Sigmoid colon (tissue), 6 donors: ENCODE measurements at regions not wholly inside any gene's neighbourhood (a gene's known extent, or its start where the extent isn't known, plus 50 kb on each side); places are given as distances from the start of the nearest gene placed in this dataset.

Experiments used
- DNase-seq: peaks from one replicate; pipeline ENCODE4 v3.0.0-alpha.2; 2019
- H3K27ac ChIP-seq, 4 donors: fragments of 200-600 bp; sonication (generic); one replicate each; pipeline ENCODE4 v1.5.1; 2016 to 2019; ENCODE audit warnings: mild to moderate bottlenecking in 1 of 4
- H3K27me3 ChIP-seq, 3 donors: fragments of 200-600 bp; sonication (generic); one replicate each; pipeline ENCODE4 v1.5.1; 2019; ENCODE audit warnings: mild to moderate bottlenecking in 1 of 3
- H3K36me3 ChIP-seq, 4 donors: fragments of 200-600 bp; sonication (generic); one replicate each; pipeline ENCODE4 v1.5.1; 2016 to 2019
- H3K4me1 ChIP-seq, 4 donors: fragments of 200-600 bp; sonication (generic); one replicate each; pipeline ENCODE4 v1.5.1; 2017 to 2019
- H3K4me3 ChIP-seq, 4 donors: fragments of 200-600 bp; sonication (generic); one replicate each; pipeline ENCODE4 v1.5.1; 2017 to 2019; ENCODE audit warnings: mild to moderate bottlenecking in 2 of 4, moderate library complexity in 1 of 4
- H3K9me3 ChIP-seq, 4 donors: fragments of 200-600 bp in 3 of 4; sonication (generic) in 3 of 4; one replicate each; pipeline versions ENCODE4 v1.5.1 to v1.6.1; 2013 to 2019
- EP300 ChIP-seq, 4 donors: sonication (generic); formaldehyde crosslinking; IDR thresholded peaks; one replicate each; pipeline ENCODE4 v1.6.1; 2017; ENCODE audit warnings: antibody characterized with exemption in 4 of 4
- POLR2A ChIP-seq, 2 donors: fragments of 450-650 bp; IDR thresholded peaks; one replicate each; pipeline ENCODE4 v1.6.1; 2016; ENCODE audit warnings: antibody characterized with exemption in 2 of 2, mild to moderate bottlenecking in 2 of 2, moderate library complexity in 2 of 2
- POLR2AphosphoS5 ChIP-seq, 4 donors: sonication (generic); formaldehyde crosslinking; IDR thresholded peaks; one replicate each; pipeline ENCODE4 v1.6.1; 2017; ENCODE audit warnings: antibody characterized with exemption in 4 of 4
- WGBS, 2 donors: extraction: QIAGEN DNeasy Blood & Tissue Kit; methylation state at CpG; one replicate each; pipeline ENCODE4 v1.1.7; 2013; 5-methylcytosine and 5-hydroxymethylcytosine counted together
- intact Hi-C: fragments of 100-400 bp; cut with DNase I; formaldehyde crosslinking; loops from one replicate; pipeline ENCODE4 v1.15.1; 2023
- TF ChIP-seq, protein P1 (sequence below), 4 experiments: fragments of 450-650 bp in 3 of 4; fragments of 200-600 bp in 1 of 4; IDR thresholded peaks; one replicate each; pipeline ENCODE4 v1.5.1; 2016 to 2019; ENCODE audit warnings: antibody characterized with exemption in 4 of 4, mild to moderate bottlenecking in 3 of 4, moderate library complexity in 2 of 4
- donor health status: healthy with polysubstance abuse.
- donor health status: healthy.

DNA sequence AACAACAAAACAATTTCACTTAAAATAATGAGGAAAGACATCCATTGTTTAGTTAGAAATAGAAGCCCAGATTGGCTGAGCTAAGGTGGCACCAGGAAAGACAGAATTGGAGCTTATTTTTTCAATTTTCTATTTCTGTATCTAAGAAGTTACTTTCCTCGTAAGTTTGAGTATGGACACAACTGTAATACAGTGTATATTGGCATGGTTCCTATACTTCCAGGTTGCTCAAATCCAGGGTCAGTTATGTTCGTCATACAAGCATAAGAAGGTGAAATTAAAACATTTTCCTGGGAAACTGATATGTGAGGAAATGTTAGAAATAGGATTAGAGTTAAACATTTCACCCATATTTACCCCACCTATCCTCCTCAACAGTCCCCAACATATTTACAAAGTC, 170.4 kb upstream of the AGA start:
- DNase-seq: no peak
- H3K27ac ChIP-seq: no peak overlapping the region
- H3K27me3 ChIP-seq: no peaks in the 10 kb centered on the region
- no peaks in the 10 kb centered on the region for H3K36me3 ChIP-seq
- no peak overlapping the region for H3K4me3 ChIP-seq
- H3K4me1 ChIP-seq: no peaks in the 10 kb centered on the region
- intact Hi-C loops: no loop called here
- TF ChIP-seq POLR2A (IDR thresholded peaks at IDR 0.05) (no peak), POLR2AphosphoS5 (IDR thresholded peaks at IDR 0.05) (no peak), EP300 (IDR thresholded peaks at IDR 0.05) (no peak)
- TF ChIP-seq, protein P1, sequence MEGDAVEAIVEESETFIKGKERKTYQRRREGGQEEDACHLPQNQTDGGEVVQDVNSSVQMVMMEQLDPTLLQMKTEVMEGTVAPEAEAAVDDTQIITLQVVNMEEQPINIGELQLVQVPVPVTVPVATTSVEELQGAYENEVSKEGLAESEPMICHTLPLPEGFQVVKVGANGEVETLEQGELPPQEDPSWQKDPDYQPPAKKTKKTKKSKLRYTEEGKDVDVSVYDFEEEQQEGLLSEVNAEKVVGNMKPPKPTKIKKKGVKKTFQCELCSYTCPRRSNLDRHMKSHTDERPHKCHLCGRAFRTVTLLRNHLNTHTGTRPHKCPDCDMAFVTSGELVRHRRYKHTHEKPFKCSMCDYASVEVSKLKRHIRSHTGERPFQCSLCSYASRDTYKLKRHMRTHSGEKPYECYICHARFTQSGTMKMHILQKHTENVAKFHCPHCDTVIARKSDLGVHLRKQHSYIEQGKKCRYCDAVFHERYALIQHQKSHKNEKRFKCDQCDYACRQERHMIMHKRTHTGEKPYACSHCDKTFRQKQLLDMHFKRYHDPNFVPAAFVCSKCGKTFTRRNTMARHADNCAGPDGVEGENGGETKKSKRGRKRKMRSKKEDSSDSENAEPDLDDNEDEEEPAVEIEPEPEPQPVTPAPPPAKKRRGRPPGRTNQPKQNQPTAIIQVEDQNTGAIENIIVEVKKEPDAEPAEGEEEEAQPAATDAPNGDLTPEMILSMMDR (IDR thresholded peaks at IDR 0.05): no peak
- 78 to 87% methylated on average over 2 of the region's 2 CpGs for WGBS, 2 donors
- no peaks in the 10 kb centered on the region for H3K9me3 ChIP-seq

DNA sequence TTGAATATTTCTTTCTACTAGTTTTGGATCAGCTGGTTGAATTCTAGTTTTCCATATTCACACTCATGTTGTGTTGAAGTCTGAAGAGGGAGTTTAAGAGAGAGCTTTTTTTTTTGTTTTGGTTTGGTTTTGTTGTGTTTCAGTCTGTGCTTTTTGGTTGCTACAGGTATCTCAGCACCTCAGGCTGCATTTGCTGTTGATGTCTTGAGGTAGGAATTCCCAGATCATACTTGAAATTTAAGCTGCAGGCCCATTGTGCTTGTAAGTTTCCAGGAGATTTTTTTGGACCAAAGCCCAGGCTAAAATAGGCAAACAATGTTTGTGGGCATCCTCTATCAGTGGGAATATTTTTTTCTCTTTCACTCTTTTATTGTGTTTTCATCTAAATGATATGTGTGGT, 190.2 kb upstream of the AGA start:
- intact Hi-C loops: no loop called here
- TF ChIP-seq POLR2AphosphoS5 (IDR thresholded peaks at IDR 0.05) (no peak), EP300 (IDR thresholded peaks at IDR 0.05) (no peak), POLR2A (IDR thresholded peaks at IDR 0.05) (no peak)
- TF ChIP-seq, protein P1 (IDR thresholded peaks at IDR 0.05): no peak
- H3K27ac ChIP-seq: no peak overlapping the region
- no peaks in the 10 kb centered on the region for H3K27me3 ChIP-seq
- H3K9me3 ChIP-seq: no peaks in the 10 kb centered on the region
- no peak for DNase-seq
- no peaks in the 10 kb centered on the region for H3K36me3 ChIP-seq
- no peaks in the 10 kb centered on the region for H3K4me1 ChIP-seq
- no peak overlapping the region for H3K4me3 ChIP-seq

GRCh38 chr4:177638871-177639270, 196.6 kb upstream of the AGA start:
- Histone ChIP-seq H3K27me3 (no peaks in the 10 kb centered on the region), H3K4me3 (no peak overlapping the region), H3K36me3 (no peaks in the 10 kb centered on the region), H3K4me1 (no peaks in the 10 kb centered on the region), H3K9me3 (no peaks in the 10 kb centered on the region), H3K27ac (no peak overlapping the region)
- intact Hi-C loops: no loop called here
- WGBS, 2 donors: 37 to 43% methylated on average over 2 of the region's 2 CpGs
- no peak for DNase-seq
- TF ChIP-seq, protein P1 (IDR thresholded peaks at IDR 0.05): no peak
- no peak for TF ChIP-seq POLR2AphosphoS5 (IDR thresholded peaks at IDR 0.05)

- WGBS, 2 donors: 47 to 51% methylated on average over 4 of the region's 4 CpGs
These were observed 198.6 kb upstream of the AGA start for GRCh38 chr4:177640864-177641263.

GRCh38 chr4:177660223-177660622, 218.0 kb upstream of the AGA start:
- 81 to 90% methylated on average over 1 of the region's 1 CpG for WGBS, 2 donors
- Histone ChIP-seq H3K4me1 (no peaks in the 10 kb centered on the region), H3K27me3 (no peaks in the 10 kb centered on the region), H3K36me3 (no peaks in the 10 kb centered on the region), H3K4me3 (no peak overlapping the region), H3K9me3 (no peaks in the 10 kb centered on the region), H3K27ac (no peak overlapping the region)
- no peak for TF ChIP-seq POLR2A (IDR thresholded peaks at IDR 0.05)
- TF ChIP-seq POLR2AphosphoS5 (IDR thresholded peaks at IDR 0.05): no peak
- TF ChIP-seq, protein P1 (IDR thresholded peaks at IDR 0.05): no peak
- no peak for TF ChIP-seq EP300 (IDR thresholded peaks at IDR 0.05)
- DNase-seq: no peak
- intact Hi-C loops: no loop called here

More at GRCh38 chr4:177640864-177641263, 198.6 kb upstream of the AGA start:
- TF ChIP-seq EP300 (IDR thresholded peaks at IDR 0.05): no peak
- Histone ChIP-seq H3K27me3 (no peaks in the 10 kb centered on the region), H3K36me3 (no peaks in the 10 kb centered on the region), H3K27ac (no peak overlapping the region), H3K9me3 (no peaks in the 10 kb centered on the region), H3K4me3 (no peak overlapping the region), H3K4me1 (no peaks in the 10 kb centered on the region)
- intact Hi-C loops: no loop called here
- DNase-seq: no peak
